ENCODE measurements at regions not wholly inside any gene's neighbourhood (a gene's known extent, or its start where the extent isn't known, plus 50 kb on each side); places are given as distances from the start of the nearest gene placed in this dataset.
A peak's percentile ranks its signal among the peaks of the same experiment; 100 is the strongest.

DNA sequence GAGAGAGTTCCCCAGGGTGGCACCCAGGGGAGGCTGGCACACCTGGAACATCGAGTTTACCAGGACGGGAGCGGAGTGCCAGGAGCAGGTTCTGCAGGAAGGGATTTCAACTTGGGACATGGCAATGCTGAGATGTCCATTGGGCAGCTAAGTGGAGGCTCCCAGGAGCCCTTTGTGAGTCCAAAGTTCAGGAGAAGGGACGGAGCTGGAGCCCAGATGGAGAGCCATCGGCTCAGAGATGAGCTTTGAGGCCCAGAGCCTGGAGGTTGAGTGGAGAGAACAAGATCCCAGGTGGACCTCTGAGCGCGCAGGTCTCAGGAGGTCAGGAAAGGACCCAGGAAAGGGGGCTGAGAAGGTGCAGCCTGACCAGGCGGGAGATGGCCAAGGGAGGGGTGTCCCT, 67.5 kb upstream of the AFDN start:
- ATAC-seq: no peak

DNA sequence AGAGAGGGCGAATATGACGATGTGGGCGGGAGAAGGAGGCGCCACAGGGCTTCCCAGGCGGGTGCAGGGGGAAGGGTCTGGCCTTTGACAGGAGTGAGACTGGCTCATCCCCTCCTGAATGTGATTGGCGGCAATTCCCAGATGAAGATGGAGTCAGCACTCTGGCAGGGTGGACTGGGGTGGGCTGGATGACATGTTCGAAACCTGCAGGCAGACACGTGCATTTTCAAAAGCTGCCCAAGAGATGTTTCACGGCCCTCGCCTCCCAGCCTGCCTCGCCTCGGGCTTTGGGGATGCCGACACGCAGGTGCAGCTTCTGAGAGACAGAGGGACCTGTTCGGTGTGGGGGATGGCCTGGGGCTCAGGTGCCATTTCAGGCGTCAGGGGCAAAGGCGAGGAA, 66.8 kb upstream of the AFDN start:
- ATAC-seq: no peak

DNA sequence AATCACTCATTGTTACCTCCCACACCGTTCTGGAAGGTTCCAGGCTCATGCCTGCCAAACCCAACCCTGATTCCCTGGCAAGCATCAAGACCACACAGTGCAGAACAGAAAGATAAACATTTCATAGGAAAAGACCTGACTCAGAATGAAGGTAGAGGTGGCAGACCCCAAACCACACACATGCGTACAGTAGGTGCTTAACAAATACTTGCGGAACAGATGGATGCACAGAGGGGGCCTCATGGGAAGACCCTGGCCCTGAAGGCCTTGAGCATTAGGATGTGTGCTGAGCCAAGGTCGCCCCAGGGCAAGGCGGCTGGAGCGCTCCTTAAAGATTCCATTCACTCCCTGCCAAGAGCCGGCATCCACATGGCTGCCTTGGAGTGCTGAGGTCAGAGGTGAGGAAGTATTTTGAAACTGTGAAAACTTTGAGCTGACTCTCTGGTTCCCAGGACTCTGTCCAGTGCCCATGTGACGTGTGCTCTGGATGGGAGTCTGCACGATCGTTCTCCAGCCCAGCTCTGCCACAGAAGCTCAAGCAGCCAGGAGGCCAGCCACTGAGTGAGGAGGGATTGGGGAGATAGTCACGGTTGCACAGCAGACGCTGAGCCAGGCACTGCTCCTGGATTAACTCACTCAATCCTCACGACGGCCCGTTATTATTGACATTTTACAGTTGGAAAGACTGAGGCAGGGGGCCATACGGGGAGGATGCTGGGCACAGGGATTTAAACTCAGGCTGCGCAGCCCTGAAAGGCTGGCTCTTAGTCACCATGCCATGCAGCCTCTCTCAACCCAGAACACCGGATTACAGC, 65.5 kb upstream of the AFDN start:
- ATAC-seq: peak; percentile 42

DNA sequence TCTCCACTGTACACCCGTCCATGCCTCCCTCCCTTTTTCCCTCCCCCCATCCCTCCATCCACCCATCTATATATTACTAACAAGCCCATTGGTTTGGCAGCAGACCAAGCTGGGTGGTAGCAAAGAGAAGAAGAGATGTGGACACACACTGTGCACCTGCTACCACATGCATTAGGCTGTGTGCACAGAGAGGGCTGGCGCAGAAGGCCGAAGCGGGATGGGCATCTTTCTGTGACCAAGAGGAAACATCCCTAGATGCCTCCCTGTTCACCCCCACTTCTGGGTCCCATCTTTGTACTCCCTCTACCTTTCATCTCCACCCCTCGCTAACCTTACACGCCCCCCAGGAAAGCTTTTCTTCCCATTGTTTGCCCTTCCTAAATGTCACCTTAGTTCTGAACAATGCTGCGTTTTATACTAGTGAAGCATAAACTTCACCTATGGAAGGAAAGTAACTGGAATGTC, 64.9 kb upstream of the AFDN start:
- ATAC-seq: no peak

DNA sequence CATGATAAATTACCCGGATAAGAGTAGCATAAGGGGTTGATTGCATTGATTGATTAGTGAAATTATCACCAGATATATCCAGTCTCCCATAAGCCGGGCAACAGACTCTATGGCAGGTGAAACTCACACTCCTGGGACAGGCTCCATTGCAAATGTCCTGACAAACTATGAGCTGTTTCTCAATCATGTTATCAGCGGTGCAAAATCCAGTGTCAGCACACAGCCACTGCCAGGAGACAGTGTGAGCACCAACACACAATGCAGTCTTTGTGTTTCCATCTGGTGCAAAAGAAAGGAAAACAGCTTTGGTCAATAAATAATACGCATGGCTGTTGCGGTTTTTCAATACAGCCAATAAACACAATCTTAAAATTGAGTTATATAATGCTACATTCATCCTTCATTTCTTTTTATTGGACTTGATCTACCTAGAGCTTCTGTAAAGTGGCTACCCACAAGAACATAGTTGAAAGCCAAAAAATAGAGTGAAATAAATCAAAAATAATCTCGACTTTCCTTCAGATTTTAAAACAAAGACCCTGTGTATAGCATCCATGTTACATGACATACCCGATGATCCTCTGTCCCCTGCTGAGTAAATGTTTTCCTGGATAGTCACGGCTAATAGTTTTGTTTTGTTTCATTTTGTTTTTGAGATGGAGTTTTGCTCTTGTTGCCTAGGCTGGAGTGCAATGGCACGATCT, 64.3 kb upstream of the AFDN start:
- ATAC-seq: no peak

DNA sequence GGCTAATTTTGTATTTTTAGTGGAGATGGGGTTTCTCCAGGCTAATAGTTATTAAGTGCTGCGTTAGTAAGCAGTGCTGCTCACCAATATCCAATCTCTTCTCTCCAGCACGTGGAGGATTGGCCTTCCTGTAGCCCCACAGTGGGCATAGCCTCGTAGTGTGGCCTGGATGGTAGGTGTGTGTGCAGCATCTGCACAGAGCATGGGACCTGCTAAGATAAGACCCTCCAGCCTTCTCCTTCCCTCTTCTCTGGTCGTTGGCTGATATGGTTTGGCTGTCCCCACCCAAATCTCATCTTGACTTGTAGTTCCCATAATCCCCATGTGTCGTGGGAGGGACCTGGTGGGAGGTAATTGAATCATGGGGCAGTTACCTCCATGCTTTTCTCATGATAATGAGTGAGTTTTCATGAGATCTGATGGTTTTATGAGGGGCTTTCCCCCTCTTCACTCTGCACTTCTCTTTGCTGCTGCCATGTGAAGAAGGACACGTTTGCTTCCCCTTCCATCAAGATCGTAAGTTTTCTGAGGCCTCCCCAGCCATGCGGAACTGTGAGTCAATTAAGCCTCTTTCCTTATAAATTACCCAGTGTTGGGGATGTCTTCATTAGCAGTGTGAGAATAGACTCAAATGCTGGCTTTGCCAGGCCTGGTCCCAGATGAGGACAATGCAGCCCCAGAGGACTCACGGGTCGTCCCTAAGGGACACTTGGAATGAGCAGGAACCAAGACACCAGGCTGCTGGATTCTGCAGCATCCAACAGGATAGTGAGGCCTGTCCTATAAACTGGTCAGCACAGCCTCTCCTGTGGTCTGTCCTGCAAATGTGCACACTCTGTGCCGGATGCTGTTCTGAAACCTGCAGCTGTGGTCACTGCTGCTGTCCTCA, 63.4 kb upstream of the AFDN start:
- ATAC-seq: no peak

DNA sequence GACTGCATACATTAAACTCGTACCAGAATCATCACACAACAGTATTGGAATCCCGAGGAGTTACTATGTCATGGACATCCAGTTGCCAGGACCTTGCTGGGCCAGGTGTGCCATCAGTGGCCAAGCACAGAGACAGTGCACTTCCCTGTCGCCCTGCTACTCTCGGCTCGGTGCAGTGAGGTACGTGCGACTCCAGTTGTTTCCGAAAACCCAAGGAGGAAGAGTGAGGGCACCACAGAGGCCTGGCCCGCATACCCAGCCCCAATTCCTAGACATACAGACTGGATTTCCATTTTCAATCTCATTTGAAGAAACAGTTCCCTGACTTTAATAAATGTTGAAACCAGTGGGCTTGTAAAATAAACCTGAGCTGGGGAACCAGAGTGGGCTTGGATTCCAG, 62.5 kb upstream of the AFDN start:
- no peak for ATAC-seq

DNA sequence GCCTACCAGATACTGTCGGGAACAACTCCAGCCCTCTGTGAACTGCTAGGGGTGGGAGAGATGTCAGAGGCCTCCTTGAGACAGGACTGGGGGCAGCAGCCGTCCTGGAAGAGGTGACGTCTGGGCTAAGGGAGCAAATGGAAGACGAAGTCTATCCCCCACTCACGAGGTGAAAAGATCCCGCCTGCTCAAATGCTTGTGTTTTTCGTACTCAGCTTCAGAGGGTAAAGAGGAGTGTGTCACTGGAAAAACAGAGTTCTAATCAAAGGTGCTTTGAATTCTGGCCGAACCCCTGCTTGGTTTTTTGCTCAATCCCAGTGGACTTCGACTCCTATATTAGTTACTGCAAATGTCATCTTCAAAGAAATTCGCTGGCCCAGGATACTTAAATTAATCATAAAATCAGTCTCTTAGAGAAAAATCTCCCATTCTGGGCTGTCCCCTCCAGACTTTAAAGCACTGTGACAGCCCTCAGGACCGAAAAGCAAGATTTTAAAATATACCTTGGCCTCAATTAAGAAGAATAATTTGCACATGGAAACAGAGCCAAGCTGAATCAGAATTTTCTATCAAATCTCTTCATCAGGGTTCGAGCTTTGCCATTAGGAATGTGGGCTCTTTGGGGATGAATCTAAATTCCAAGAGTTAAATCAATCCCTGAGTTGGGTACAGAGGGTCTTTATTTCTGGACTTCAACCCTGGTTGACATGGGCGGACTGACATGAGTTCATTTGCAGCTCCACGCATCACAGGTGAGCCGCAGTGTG, 61.8 kb upstream of the AFDN start:
- ATAC-seq: no peak

DNA sequence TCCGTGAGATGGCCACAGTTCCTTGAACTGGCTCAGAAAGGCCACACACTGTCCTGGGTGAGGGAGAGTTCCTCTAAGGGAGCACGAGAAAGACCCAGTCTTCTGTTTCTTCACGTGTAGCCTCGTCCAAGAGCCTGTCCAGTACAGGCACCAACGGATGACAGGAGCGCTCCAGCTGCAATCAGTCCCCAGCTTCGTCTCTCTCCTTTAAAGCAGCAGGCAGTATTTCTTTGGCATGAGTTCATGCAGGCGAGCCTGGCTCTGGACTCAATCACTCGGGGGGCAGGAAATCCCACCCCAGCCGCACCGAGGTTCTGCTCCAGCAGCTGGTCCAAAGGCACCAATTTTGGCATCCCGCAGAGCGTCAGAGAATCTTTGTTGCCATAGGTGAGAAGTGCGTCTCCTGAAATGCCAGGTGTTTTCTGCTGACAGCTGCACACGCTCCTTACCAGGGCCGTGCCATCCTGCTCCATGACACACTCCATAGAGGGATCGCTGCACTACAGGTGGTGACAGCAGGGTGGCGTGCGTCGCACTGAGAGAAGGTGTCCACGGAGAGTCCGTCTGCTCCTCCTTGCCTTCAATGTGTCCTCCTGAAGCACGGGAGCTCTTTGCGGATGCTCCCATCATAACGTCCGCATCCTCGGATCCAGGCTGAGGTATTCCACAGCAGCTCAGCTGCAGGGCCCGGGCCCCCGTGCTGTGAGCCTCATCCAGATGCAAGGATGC, 59.6 kb upstream of the AFDN start:
- ATAC-seq: no peak

DNA sequence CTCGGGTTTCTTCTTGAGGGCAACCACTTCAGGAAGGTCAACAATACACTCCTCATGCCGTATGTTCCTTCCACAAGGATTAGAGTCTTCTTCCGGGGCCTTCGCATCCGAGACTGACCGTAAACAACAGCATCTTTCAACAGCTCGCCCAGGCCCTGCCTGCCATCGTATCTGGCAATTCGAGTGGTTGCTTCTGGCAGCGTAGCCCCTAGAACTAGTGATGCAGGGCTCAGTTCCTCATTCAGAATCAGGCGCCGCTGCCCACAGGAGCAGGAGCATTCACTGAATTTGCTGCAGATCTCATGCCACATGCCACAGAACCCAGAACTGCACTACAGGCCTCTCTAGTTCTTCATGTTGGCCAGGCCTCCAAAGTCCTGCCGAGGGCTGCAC, 59.0 kb upstream of the AFDN start:
- ATAC-seq: no peak

DNA sequence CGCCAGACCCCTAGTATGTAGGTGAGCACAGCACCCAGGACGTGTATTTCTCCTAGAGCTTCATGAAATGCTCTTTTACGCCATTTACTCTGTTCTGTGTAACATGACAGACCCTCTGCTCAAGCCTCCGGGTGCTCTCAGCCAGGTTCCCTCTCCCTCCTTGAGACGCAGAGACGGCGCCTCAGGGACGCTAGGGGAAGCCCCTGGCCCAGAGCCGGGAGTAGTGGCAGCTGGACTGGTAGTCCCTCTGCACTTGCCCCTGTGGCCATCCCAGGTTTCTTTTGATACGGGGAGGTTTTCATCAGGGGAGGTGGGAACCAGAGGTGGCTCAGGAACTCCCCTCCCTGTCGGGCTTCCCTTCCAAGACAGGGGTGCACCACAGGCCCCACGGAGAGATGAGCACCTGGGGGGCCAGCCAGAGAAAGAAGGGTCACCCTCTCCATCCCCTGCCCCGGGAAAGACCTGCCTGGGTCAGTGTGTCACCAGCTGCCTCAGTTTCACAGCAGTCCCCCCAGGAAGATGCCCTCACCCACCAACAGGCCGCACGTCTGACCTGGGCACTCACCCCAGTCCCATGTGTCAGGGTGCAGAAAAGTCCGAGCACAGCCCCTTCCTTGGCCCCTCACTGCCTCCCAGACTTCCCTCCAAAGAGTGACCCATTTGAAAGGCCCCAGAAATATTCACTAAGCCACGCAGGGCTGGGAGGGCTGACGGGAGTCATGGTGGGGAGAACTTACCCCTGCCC, 58.1 kb upstream of the AFDN start:
- ATAC-seq: no peak

DNA sequence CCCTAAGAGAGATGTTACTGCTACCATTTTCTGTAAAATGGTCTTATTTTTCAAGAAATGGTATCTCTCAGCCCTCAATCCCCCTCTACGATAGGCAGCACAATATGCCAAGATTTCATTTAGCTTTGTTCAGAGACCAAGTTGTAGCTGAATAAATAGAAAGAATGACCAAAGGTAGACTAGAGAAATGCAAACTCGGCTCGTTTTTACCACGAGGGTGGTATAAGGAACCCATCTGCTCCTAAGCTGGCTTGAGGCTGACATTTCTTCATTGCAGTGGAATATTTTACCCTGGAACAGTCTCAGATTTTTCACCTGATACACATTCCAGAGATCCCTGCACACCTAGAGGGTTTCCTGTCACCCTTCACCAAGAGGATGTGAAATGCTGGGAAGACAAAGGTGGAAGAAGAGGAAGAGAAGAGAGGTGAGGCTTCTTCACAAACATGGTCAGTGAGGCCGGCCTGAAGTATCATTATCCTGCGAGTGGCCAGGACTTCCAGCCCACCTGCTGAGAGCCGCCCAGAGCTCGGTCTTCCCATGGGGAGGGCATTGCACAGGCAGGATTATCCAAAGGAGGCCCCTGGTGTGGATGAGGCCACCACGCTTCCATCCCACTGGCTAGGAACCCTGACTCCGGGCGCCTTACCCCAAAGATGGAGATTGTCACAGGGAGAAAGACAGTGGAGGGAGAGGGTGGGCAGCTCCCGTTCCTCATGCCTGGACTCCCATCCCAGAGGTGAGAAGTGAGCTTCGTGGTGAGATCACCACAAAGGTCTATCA, 57.1 kb upstream of the AFDN start:
- no peak for ATAC-seq

DNA sequence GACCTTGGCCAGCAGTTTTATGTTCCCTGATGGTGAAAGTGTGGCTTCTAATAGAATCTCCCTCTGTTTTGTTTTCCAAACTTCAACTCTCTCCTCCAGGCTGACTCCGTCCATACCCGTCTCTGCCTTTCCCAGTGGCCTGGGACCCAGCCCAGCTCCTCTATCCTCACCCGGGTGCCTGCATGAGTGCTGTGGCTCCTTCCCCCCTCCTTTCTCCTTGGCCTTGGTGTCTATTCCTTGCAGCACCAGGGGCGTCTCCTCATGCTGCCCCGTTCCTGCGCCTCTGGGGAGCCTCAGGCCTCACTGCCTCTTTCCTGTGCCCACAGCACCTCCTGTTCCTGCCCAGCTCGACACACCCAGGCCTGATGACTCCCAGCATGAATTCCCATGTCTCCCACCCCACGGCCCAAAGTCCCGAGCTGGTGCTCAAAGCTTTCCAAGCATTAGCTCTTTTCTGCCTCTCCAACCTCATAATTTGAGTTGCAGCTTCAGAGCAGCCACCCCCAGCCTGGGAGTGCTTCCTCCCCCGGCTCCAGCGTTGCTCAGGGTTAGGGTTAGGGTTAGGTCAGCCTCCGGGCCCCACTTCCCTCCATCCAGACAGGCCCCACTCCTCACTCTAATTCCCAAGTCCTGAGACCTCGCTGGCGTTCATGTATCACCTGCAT, 56.3 kb upstream of the AFDN start:
- ATAC-seq: no peak

DNA sequence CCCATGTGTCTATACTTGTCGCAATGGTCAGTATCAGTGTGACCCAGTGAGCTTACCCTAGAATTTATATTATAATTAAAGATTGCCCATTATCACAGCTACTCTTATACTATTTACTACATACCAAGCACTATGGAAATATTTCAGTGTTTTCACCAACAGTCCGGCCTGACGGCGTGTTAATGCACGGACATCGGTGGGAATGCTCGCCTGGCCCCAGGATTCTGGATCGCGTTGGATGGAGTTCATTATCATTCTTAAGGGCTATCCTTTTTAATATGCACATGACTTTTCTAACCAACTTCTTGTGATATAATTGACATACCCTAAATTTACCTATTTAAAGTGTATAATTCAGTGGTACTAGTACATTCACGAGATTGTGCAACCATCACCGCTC, 51.8 kb upstream of the AFDN start:
- ATAC-seq: no peak

DNA sequence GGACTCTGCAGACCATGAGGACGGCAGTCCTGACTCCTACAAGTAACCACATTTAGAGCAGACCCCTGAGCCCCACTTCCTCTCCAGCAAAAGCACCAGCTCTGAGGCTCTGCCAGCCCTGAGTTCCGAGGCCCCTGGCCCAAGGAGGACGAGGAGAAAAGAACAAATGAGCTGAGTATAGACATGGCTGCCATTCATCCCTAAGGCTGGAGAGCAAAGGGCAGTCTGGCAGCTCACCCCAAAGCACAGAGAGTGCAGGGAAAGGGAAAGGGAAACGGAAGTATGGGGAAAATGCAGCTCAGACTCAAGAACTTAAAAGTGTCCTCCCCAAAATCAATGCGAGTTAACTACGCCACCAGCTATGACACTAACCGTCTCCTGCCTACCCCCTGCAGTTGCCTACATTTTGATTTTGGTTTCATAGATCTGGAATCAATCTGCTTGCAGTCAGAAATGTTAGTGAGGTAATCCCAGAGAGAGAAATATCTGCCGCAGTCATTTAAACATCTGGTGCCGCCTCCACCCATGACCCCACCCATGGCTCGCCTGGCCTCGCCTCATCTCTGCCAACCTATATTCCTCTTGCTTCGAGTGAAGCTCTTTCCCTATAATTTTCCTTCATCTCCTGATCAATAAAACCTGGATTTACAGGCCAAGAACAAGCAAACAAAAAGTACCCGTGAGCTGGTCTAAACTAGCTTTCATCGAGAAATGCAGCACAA, 49.6 kb upstream of the AFDN start:
- ATAC-seq: no peak
